Stomach (tissue), 8 donors: ENCODE measurements at regions not wholly inside any gene's neighbourhood (a gene's known extent, or its start where the extent isn't known, plus 50 kb on each side); places are given as distances from the start of the nearest gene placed in this dataset.
A peak's percentile ranks its signal among the peaks of the same experiment; 100 is the strongest.

Experiments
- DNase-seq, 2 donors: peaks; one replicate each; pipeline versions ENCODE4 v3.0.0 to v3.0.0-alpha.2; 2013 to 2019
- H3K27ac ChIP-seq, 5 donors: fragments of 200-600 bp in 4 of 5; sonication (generic) in 4 of 5; one replicate each; pipeline ENCODE4 v1.5.1; 2013 to 2019; ENCODE audit warnings: mild to moderate bottlenecking in 1 of 5, moderate library complexity in 1 of 5
- H3K27me3 ChIP-seq, 3 donors: fragments of 200-600 bp; sonication (generic); one replicate each; pipeline ENCODE4 v1.5.1; 2017 to 2019; ENCODE audit warnings: mixed run types in 1 of 3
- H3K36me3 ChIP-seq, 4 donors: fragments of 200-600 bp; sonication (generic); 1 replicate in 3 of 4; 2 replicates in 1 of 4; pipeline ENCODE4 v1.5.1; 2016 to 2019
- H3K4me1 ChIP-seq, 4 donors: fragments of 200-600 bp; sonication (generic); one replicate each; pipeline ENCODE4 v1.5.1; 2016 to 2019
- H3K4me3 ChIP-seq, 4 donors: fragments of 200-600 bp; sonication (generic) in 3 of 4; one replicate each; pipeline ENCODE4 v1.5.1; 2016 to 2019; ENCODE audit warnings: mild to moderate bottlenecking in 1 of 4
- H3K9me3 ChIP-seq, 4 donors: fragments of 200-600 bp; sonication (generic); one replicate each; pipeline ENCODE4 v1.5.1; 2016 to 2019
- CTCF ChIP-seq, 7 experiments: fragments of 450-650 bp in 4 of 7; fragments of 200-600 bp in 3 of 7; sonication (generic) in 3 of 7; IDR thresholded peaks; one replicate each; pipeline ENCODE4 v1.5.1; 2016 to 2019; ENCODE audit warnings: antibody characterized with exemption in 7 of 7, control low read depth in 2 of 7, mild to moderate bottlenecking in 1 of 7
- EP300 ChIP-seq: sonication (generic); formaldehyde crosslinking; IDR thresholded peaks from one replicate; pipeline ENCODE4 v1.6.1; 2017; ENCODE audit warnings: antibody characterized with exemption
- POLR2A ChIP-seq, 4 donors: fragments of 450-650 bp; IDR thresholded peaks; one replicate each; pipeline ENCODE4 v1.6.1; 2016; ENCODE audit warnings: antibody characterized with exemption in 4 of 4, control low read depth in 2 of 4, mild to moderate bottlenecking in 1 of 4, moderate library complexity in 1 of 4
- POLR2AphosphoS5 ChIP-seq, 3 donors: sonication (generic); formaldehyde crosslinking; IDR thresholded peaks; one replicate each; pipeline ENCODE4 v1.6.1; 2016; ENCODE audit warnings: antibody characterized with exemption in 3 of 3
- WGBS, 5 donors: extraction: QIAGEN DNeasy Blood & Tissue Kit in 3 of 5; methylation state at CpG; one replicate each; pipeline versions ENCODE4 v1.1.5 to v1.1.7; 2013 to 2018; 5-methylcytosine and 5-hydroxymethylcytosine counted together
- intact Hi-C: fragments of 100-400 bp; cut with DNase I; formaldehyde crosslinking; loops from one replicate; pipeline ENCODE4 v1.15.1; 2023; ENCODE audit warnings: low total_unique reads
- donor health status: healthy with polysubstance abuse.
- donor health status: Bipolar disorder and iron deficiency.
- donor health status: healthy.

- 58 to 67% (median 64%) methylated on average over 11 of the region's 11 CpGs for WGBS, 5 donors
- Histone ChIP-seq H3K36me3 (no peaks in the 10 kb centered on the region), H3K27ac (no peak overlapping the region), H3K9me3 (no peaks in the 10 kb centered on the region), H3K4me3 (no peak overlapping the region), H3K4me1 (no peaks in the 10 kb centered on the region), H3K27me3 (no peaks in the 10 kb centered on the region)
- no peak for DNase-seq
- TF ChIP-seq CTCF (IDR thresholded peaks at IDR 0.05): no peak
- TF ChIP-seq POLR2A (IDR thresholded peaks at IDR 0.05): no peak
- no peak for TF ChIP-seq EP300
- no peak for TF ChIP-seq POLR2AphosphoS5 (IDR thresholded peaks at IDR 0.05)
- intact Hi-C loops: no loop called here
Measured at GRCh38 chr12:107397890-107398500, 287.6 kb upstream of the PWP1 start.

- 46 to 66% (median 54%) methylated on average over 5 of the region's 5 CpGs for WGBS, 5 donors
- no peak for DNase-seq
- no peaks in the 10 kb centered on the region for H3K4me1 ChIP-seq
- no peaks in the 10 kb centered on the region for H3K36me3 ChIP-seq
- TF ChIP-seq POLR2A (IDR thresholded peaks at IDR 0.05) (no peak), CTCF (IDR thresholded peaks at IDR 0.05) (no peak), POLR2AphosphoS5 (IDR thresholded peaks at IDR 0.05) (no peak), EP300 (no peak)
- H3K9me3 ChIP-seq: no peaks in the 10 kb centered on the region
- H3K4me3 ChIP-seq: no peak overlapping the region
- intact Hi-C loops: no loop called here
- no peak overlapping the region for H3K27ac ChIP-seq
- H3K27me3 ChIP-seq: no peaks in the 10 kb centered on the region
Measured at GRCh38 chr12:107399046-107399445, 286.6 kb upstream of the PWP1 start.

GRCh38 chr12:107400686-107401447 lies 284.7 kb upstream of the PWP1 start:
- peak in 1 of 2 donors; percentile 29 for DNase-seq
- Histone ChIP-seq H3K4me3 (no peak overlapping the region), H3K4me1 (no peaks in the 10 kb centered on the region), H3K27me3 (no peaks in the 10 kb centered on the region), H3K36me3 (no peaks in the 10 kb centered on the region), H3K9me3 (no peaks in the 10 kb centered on the region), H3K27ac (no peak overlapping the region)
- no peak for TF ChIP-seq POLR2A (IDR thresholded peaks at IDR 0.05)
- TF ChIP-seq EP300: no peak
- no peak for TF ChIP-seq POLR2AphosphoS5 (IDR thresholded peaks at IDR 0.05)
- TF ChIP-seq CTCF (IDR thresholded peaks at IDR 0.05): no peak
- 60 to 67% (median 66%) methylated on average over 12 to 14 of the region's 14 CpGs for WGBS, 5 donors
- intact Hi-C loops: no loop called here

GRCh38 chr12:107402041-107403022 lies 283.3 kb upstream of the PWP1 start:
- peak; percentile 42 to 75 for DNase-seq
- no peak for TF ChIP-seq EP300
- peak in 4 of 7 experiments; percentile 26 to 46 (median 34) for TF ChIP-seq CTCF (IDR thresholded peaks at IDR 0.05)
- no peak overlapping the region for H3K27ac ChIP-seq
- H3K27me3 ChIP-seq: no peaks in the 10 kb centered on the region
- intact Hi-C loops: no loop called here
- H3K4me3 ChIP-seq: no peak overlapping the region
- no peaks in the 10 kb centered on the region for H3K4me1 ChIP-seq
- WGBS, 5 donors: 63 to 70% (median 66%) methylated on average over 5 of the region's 5 CpGs
- no peaks in the 10 kb centered on the region for H3K9me3 ChIP-seq
- no peaks in the 10 kb centered on the region for H3K36me3 ChIP-seq
